ENCODE measurements at regions not wholly inside any gene's neighbourhood (a gene's known extent, or its start where the extent isn't known, plus 50 kb on each side); places are given as distances from the start of the nearest gene placed in this dataset.

DNA sequence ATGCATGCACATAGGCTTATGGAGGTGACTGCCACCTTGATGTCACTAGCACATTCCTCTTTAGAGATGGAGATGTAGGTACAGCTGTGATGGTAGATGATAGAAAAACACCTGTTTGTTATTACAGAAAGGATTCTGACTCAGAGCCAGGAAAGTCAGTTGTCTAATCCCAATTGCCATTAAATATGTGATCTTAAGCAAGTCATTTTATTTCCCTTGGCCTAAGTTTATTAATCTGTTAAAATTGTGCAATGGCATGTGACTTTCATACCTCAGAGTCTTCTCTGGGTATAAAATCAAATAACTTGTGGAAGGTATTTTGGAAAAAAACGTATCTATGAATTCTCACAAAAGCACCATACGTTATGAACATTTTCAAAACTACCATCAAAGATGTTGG lies 123.9 kb upstream of the BET1 start:
- no peak overlapping the region for H3K4me2 ChIP-seq (ENCODE audit: low read length, poor library complexity, severe bottlenecking)
- peak overlapping the region in 1 of 2 experiments; percentile 65 for H3K14ac ChIP-seq (ENCODE audit: low read length in 2 of 2)
- no peak overlapping the region for H2BK15ac ChIP-seq (ENCODE audit: low read depth, poor library complexity, severe bottlenecking)
- H4K91ac ChIP-seq (ENCODE audit: low read length), result no peak overlapping the region
- DNase-seq, result no peak
- no peak overlapping the region for H3K23ac ChIP-seq (ENCODE audit: low read length in 2 of 2)
- no peak overlapping the region for H2BK120ac ChIP-seq (ENCODE audit: low read depth, low read length)
- WGBS, result 100% methylated on average over 2 of the region's 2 CpGs
- no peaks in the 10 kb centered on the region for H3K27me3 ChIP-seq (ENCODE audit: control insufficient read depth in 1 of 2, insufficient read depth in 1 of 2, low read length in 2 of 2)
- H3K9ac ChIP-seq (ENCODE audit: low read length), result no peak overlapping the region
- H3K36me3 ChIP-seq (ENCODE audit: control insufficient read depth in 1 of 2, insufficient read depth in 2 of 2, low read depth in 1 of 2, low read length in 2 of 2), result no peaks in the 10 kb centered on the region
- H2AK5ac ChIP-seq (ENCODE audit: low read length, severe bottlenecking), result no peak overlapping the region
- H2AFZ ChIP-seq (ENCODE audit: low read depth, low read length), result no peak overlapping the region
- peak overlapping the region in 1 of 2 experiments; percentile 37 for H3K4ac ChIP-seq (ENCODE audit: low read depth in 1 of 2, low read length in 2 of 2)
- no peak overlapping the region for H3K27ac ChIP-seq (ENCODE audit: low read length, poor library complexity, severe bottlenecking)
- H3K4me1 ChIP-seq (ENCODE audit: control insufficient read depth, insufficient read depth, low read depth, low read length), result no peaks in the 10 kb centered on the region
- H3K18ac ChIP-seq (ENCODE audit: low read depth in 1 of 2, low read length in 2 of 2), result peak overlapping the region in 1 of 2 experiments; percentile 21
- no peak overlapping the region for H2BK5ac ChIP-seq (ENCODE audit: low read depth, low read length, poor library complexity, severe bottlenecking)
- H4K8ac ChIP-seq (ENCODE audit: low read length), result no peak overlapping the region
- H3K4me3 ChIP-seq (ENCODE audit: insufficient read depth in 1 of 2, low read depth in 1 of 2, low read length in 2 of 2), result no peak overlapping the region
- H3K9me3 ChIP-seq (ENCODE audit: control insufficient read depth, low read length), result no peaks in the 10 kb centered on the region
- no peaks in the 10 kb centered on the region for H3K79me1 ChIP-seq (replicated peaks; ENCODE audit: low read length, poor library complexity, severe bottlenecking)
- peak overlapping the region in 1 of 2 experiments; percentile 42 for H2BK12ac ChIP-seq (ENCODE audit: low read length in 2 of 2)

DNA sequence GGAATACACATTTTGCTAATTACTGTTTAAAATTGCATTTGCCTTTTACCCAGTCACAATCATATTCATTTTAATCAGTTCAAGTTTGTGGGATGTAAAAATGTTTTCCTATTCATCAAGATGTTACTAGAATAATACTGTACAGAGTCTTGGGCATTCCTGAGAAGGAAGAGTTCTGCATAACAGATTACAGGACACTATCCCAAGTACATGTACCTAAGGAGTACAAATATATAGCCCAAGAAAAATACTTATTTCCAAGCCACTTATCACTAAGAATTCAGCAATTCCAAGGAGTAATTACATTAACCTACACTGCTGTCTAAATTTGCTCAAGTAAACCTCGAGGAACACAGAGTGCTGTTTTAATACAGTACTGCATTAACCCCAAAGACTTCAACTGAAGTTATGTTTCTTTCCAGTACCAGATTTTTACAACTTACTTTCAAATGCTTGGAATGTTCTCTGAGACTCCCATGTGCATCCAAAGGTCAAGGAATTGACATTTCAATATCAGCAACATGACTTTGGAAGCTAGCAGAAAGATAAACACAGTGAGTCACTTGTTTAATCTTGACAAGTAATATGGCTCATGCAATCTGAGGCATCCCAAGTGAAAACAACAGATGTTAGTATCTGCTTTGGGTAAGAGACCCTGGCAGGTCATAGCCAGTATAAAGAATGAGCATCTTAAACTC lies 125.4 kb upstream of the BET1 start:
- Histone ChIP-seq H3K27ac (ENCODE audit: low read length, poor library complexity, severe bottlenecking) (peak overlapping the region; percentile 71), H3K27me3 (ENCODE audit: control insufficient read depth in 1 of 2, insufficient read depth in 1 of 2, low read length in 2 of 2) (no peaks in the 10 kb centered on the region), H3K36me3 (ENCODE audit: control insufficient read depth in 1 of 2, insufficient read depth in 2 of 2, low read depth in 1 of 2, low read length in 2 of 2) (no peaks in the 10 kb centered on the region), H3K4ac (ENCODE audit: low read depth in 1 of 2, low read length in 2 of 2) (no peak overlapping the region), H4K8ac (ENCODE audit: low read length) (no peak overlapping the region), H2AFZ (ENCODE audit: low read depth, low read length) (no peak overlapping the region), H2BK12ac (ENCODE audit: low read length in 2 of 2) (no peak overlapping the region), H2BK5ac (ENCODE audit: low read depth, low read length, poor library complexity, severe bottlenecking) (no peak overlapping the region), H3K4me1 (ENCODE audit: control insufficient read depth, insufficient read depth, low read depth, low read length) (peaks cover 2% of the 10 kb centered on the region), H3K79me1 (replicated peaks; ENCODE audit: low read length, poor library complexity, severe bottlenecking) (no peaks in the 10 kb centered on the region), H3K4me2 (ENCODE audit: low read length, poor library complexity, severe bottlenecking) (no peak overlapping the region), H2AK5ac (ENCODE audit: low read length, severe bottlenecking) (no peak overlapping the region), H3K14ac (ENCODE audit: low read length in 2 of 2) (no peak overlapping the region), H2BK120ac (ENCODE audit: low read depth, low read length) (no peak overlapping the region), H3K23ac (ENCODE audit: low read length in 2 of 2) (no peak overlapping the region), H3K4me3 (ENCODE audit: insufficient read depth in 1 of 2, low read depth in 1 of 2, low read length in 2 of 2) (no peak overlapping the region), H3K9ac (ENCODE audit: low read length) (no peak overlapping the region), H3K18ac (ENCODE audit: low read depth in 1 of 2, low read length in 2 of 2) (no peak overlapping the region), H4K91ac (ENCODE audit: low read length) (no peak overlapping the region), H3K9me3 (ENCODE audit: control insufficient read depth, low read length) (no peaks in the 10 kb centered on the region), H2BK15ac (ENCODE audit: low read depth, poor library complexity, severe bottlenecking) (no peak overlapping the region)
- peak; percentile 90 for DNase-seq
- 0% methylated on average over 1 of the region's 1 CpG for WGBS

- no peak overlapping the region for H3K4me3 ChIP-seq (ENCODE audit: insufficient read depth in 1 of 2, low read depth in 1 of 2, low read length in 2 of 2)
- H3K9ac ChIP-seq (ENCODE audit: low read length), result no peak overlapping the region
- peak overlapping the region; percentile 91 to 98 for H2BK12ac ChIP-seq (ENCODE audit: low read length in 2 of 2)
- H2BK5ac ChIP-seq (ENCODE audit: low read depth, low read length, poor library complexity, severe bottlenecking), result no peak overlapping the region
- peak overlapping the region; percentile 39 for H3K27ac ChIP-seq (ENCODE audit: low read length, poor library complexity, severe bottlenecking)
- H2BK120ac ChIP-seq (ENCODE audit: low read depth, low read length), result peak overlapping the region; percentile 86
- H4K91ac ChIP-seq (ENCODE audit: low read length), result peak overlapping the region; percentile 84
- peak overlapping the region; percentile 75 to 87 for H3K18ac ChIP-seq (ENCODE audit: low read depth in 1 of 2, low read length in 2 of 2)
- no peak overlapping the region for H3K23ac ChIP-seq (ENCODE audit: low read length in 2 of 2)
- H3K27me3 ChIP-seq (ENCODE audit: control insufficient read depth in 1 of 2, insufficient read depth in 1 of 2, low read length in 2 of 2), result no peaks in the 10 kb centered on the region
- no peak overlapping the region for H2AFZ ChIP-seq (ENCODE audit: low read depth, low read length)
- peak overlapping the region; percentile 87 to 98 for H3K4ac ChIP-seq (ENCODE audit: low read depth in 1 of 2, low read length in 2 of 2)
- H2BK15ac ChIP-seq (ENCODE audit: low read depth, poor library complexity, severe bottlenecking), result no peak overlapping the region
- peak; percentile 45 for DNase-seq
- 94% methylated on average over 3 of the region's 3 CpGs for WGBS
- H3K9me3 ChIP-seq (ENCODE audit: control insufficient read depth, low read length), result no peaks in the 10 kb centered on the region
- no peaks in the 10 kb centered on the region for H3K36me3 ChIP-seq (ENCODE audit: control insufficient read depth in 1 of 2, insufficient read depth in 2 of 2, low read depth in 1 of 2, low read length in 2 of 2)
- no peak overlapping the region for H3K14ac ChIP-seq (ENCODE audit: low read length in 2 of 2)
- H2AK5ac ChIP-seq (ENCODE audit: low read length, severe bottlenecking), result peak overlapping the region; percentile 61
- H3K4me2 ChIP-seq (ENCODE audit: low read length, poor library complexity, severe bottlenecking), result no peak overlapping the region
- peaks cover 2% of the 10 kb centered on the region for H3K4me1 ChIP-seq (ENCODE audit: control insufficient read depth, insufficient read depth, low read depth, low read length)
- peak overlapping the region; percentile 87 for H4K8ac ChIP-seq (ENCODE audit: low read length)
- no peaks in the 10 kb centered on the region for H3K79me1 ChIP-seq (replicated peaks; ENCODE audit: low read length, poor library complexity, severe bottlenecking)
Observed at GRCh38 chr7:94130716-94131115, 126.6 kb upstream of the BET1 start.

DNA sequence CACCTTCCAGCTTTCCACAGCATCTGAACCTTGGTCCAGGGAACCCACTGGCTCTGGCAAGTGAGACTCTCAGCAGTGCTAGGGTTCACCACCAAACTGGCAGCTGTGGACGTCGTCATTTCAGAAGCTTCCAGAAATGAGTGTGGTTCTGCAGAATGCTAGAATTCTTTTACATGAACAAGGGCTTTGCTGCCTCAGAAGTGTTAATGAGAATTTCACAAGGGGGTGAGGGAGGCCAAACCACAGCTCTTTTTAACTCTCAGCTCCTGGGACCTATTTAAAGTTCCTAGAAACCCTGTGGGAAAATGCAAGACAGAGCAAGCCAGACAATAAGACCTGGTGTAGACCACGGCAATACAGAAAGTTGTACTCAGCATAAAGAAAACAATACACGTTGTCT lies 129.3 kb upstream of the BET1 start:
- Histone ChIP-seq H3K4me1 (ENCODE audit: control insufficient read depth, insufficient read depth, low read depth, low read length) (peaks cover 2% of the 10 kb centered on the region), H3K36me3 (ENCODE audit: control insufficient read depth in 1 of 2, insufficient read depth in 2 of 2, low read depth in 1 of 2, low read length in 2 of 2) (no peaks in the 10 kb centered on the region), H4K8ac (ENCODE audit: low read length) (peak overlapping the region; percentile 63), H2AK5ac (ENCODE audit: low read length, severe bottlenecking) (no peak overlapping the region), H3K9ac (ENCODE audit: low read length) (no peak overlapping the region), H3K4me3 (ENCODE audit: insufficient read depth in 1 of 2, low read depth in 1 of 2, low read length in 2 of 2) (no peak overlapping the region), H3K4me2 (ENCODE audit: low read length, poor library complexity, severe bottlenecking) (no peak overlapping the region), H3K18ac (ENCODE audit: low read depth in 1 of 2, low read length in 2 of 2) (peak overlapping the region in 1 of 2 experiments; percentile 53), H2AFZ (ENCODE audit: low read depth, low read length) (peak overlapping the region; percentile 3), H2BK12ac (ENCODE audit: low read length in 2 of 2) (peak overlapping the region in 1 of 2 experiments; percentile 92), H3K27me3 (ENCODE audit: control insufficient read depth in 1 of 2, insufficient read depth in 1 of 2, low read length in 2 of 2) (no peaks in the 10 kb centered on the region), H3K14ac (ENCODE audit: low read length in 2 of 2) (no peak overlapping the region), H3K4ac (ENCODE audit: low read depth in 1 of 2, low read length in 2 of 2) (no peak overlapping the region), H4K91ac (ENCODE audit: low read length) (no peak overlapping the region), H3K79me1 (replicated peaks; ENCODE audit: low read length, poor library complexity, severe bottlenecking) (no peaks in the 10 kb centered on the region), H3K23ac (ENCODE audit: low read length in 2 of 2) (no peak overlapping the region), H2BK5ac (ENCODE audit: low read depth, low read length, poor library complexity, severe bottlenecking) (no peak overlapping the region), H3K9me3 (ENCODE audit: control insufficient read depth, low read length) (no peaks in the 10 kb centered on the region), H2BK15ac (ENCODE audit: low read depth, poor library complexity, severe bottlenecking) (peak overlapping the region; percentile 67), H3K27ac (ENCODE audit: low read length, poor library complexity, severe bottlenecking) (peak overlapping the region; percentile 4), H2BK120ac (ENCODE audit: low read depth, low read length) (no peak overlapping the region)
- DNase-seq, result peak; percentile 32
- WGBS, result 28% methylated on average over 4 of the region's 4 CpGs

All from mesenchymal stem cell (in vitro differentiated cells and primary cell).